Activated CD8-positive, alpha-beta T cell treated with anti-CD3 and anti-CD28 coated beads for 36 hours (primary cell): ENCODE measurements at regions not wholly inside any gene's neighbourhood (a gene's known extent, or its start where the extent isn't known, plus 50 kb on each side); places are given as distances from the start of the nearest gene placed in this dataset.

ENCODE experiments used
- ATAC-seq: fragments of 200-7000 bp; cut with Tn5 transposase; one replicate; pipeline ENCODE4 v1.10.0; 2021; ENCODE audit warnings: mild to moderate bottlenecking, moderate library complexity
- CTCF ChIA-PET: fragments of 350-600 bp; sonication (Branson Sonifier 250); formaldehyde crosslinking; loops from one replicate; lab custom pipeline; 2021; ENCODE audit warnings: antibody characterized with exemption; lab: Charles Lee
- POLR2A ChIA-PET: fragments of 350-600 bp; sonication (Branson Sonifier 250); formaldehyde crosslinking; loops from one replicate; lab custom pipeline; 2021; ENCODE audit warnings: antibody characterized with exemption; lab: Charles Lee
- DNase-seq: peaks from one replicate; pipeline ENCODE4 v3.0.0-alpha.2; 2020
- H3K27ac Mint-ChIP-seq: one replicate; pipeline ENCODE4 v1.8.0; 2021; ENCODE audit warnings: mild to moderate bottlenecking, mixed read lengths
- H3K27me3 Mint-ChIP-seq: one replicate; pipeline ENCODE4 v1.8.0; 2021; ENCODE audit warnings: mixed read lengths
- H3K36me3 Mint-ChIP-seq: one replicate; pipeline ENCODE4 v1.8.0; 2021; ENCODE audit warnings: low read depth, mixed read lengths
- H3K4me1 Mint-ChIP-seq: one replicate; pipeline ENCODE4 v1.8.0; 2021; ENCODE audit warnings: low read depth, mixed read lengths
- H3K4me3 Mint-ChIP-seq: one replicate; pipeline ENCODE4 v1.8.0; 2021; ENCODE audit warnings: mild to moderate bottlenecking, moderate library complexity, mixed read lengths
- H3K9me3 Mint-ChIP-seq: one replicate; pipeline ENCODE4 v1.8.0; 2021; ENCODE audit warnings: mixed read lengths
- intact Hi-C: fragments of 100-400 bp; cut with micrococcal nuclease; formaldehyde crosslinking; loops from one replicate; pipeline ENCODE4 v1.10.0; 2022
- TF ChIP-seq, protein P1 (sequence below): fragments of 200-600 bp; IDR thresholded peaks from one replicate; pipeline ENCODE4 v1.8.0; 2022; ENCODE audit warnings: antibody characterized with exemption, mild to moderate bottlenecking

DNA sequence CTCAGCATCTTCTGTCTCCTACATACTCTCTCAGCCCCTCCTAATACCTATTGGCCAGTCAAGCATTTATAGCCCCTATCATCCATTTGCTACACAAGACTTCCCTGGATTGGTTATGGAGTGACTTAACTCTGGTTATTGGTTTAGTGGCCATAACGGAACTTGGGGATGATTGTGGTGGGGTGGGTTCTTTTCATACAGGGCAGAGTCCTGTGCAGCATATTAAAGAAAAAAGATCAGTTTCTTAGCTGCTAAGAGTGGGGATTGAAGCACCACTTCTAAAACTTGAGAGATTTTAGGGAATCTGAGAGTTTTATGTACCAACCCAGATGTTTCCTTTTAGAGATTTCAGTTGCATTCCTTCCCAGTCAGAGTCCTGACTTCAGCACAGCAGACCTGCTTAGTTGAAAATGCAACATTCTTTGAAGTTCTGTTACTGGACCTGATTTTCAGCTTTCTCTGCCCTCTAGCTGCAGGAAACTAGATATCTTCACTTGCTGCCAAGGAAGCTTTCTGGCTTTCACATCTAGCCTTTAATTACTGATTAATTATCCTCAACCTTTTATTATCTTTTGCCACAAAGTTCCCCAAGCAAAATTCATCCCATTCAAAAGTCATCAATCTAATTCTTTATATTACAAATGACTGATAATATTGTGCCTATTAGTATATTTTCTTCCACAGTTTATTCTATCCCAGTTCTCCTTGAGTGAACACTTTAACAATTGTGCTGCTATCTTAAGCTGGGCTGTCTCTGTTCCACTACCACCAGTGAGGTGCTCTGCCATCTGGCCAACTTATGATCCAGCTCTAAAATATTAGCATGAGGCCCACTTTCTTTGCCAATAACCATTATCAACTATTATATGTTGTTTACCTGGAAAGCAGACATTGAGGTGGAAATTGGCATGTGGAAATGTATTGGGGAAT, 906.0 kb upstream of the ALCAM start:
- Mint-ChIP-seq H3K9me3 (peaks cover 5% of the 10 kb centered on the region), H3K27ac (no peak overlapping the region), H3K36me3 (no peaks in the 10 kb centered on the region), H3K4me3 (no peak overlapping the region), H3K27me3 (no peaks in the 10 kb centered on the region), H3K4me1 (no peaks in the 10 kb centered on the region)
- ChIA-PET CTCF (no interaction called here), POLR2A (interaction anchor here (0.6 kb wide), 1 partner anchor 307 kb away, joined by 3 read pairs; no protein-coding TSS in a partner anchor)
- TF ChIP-seq, protein P1, sequence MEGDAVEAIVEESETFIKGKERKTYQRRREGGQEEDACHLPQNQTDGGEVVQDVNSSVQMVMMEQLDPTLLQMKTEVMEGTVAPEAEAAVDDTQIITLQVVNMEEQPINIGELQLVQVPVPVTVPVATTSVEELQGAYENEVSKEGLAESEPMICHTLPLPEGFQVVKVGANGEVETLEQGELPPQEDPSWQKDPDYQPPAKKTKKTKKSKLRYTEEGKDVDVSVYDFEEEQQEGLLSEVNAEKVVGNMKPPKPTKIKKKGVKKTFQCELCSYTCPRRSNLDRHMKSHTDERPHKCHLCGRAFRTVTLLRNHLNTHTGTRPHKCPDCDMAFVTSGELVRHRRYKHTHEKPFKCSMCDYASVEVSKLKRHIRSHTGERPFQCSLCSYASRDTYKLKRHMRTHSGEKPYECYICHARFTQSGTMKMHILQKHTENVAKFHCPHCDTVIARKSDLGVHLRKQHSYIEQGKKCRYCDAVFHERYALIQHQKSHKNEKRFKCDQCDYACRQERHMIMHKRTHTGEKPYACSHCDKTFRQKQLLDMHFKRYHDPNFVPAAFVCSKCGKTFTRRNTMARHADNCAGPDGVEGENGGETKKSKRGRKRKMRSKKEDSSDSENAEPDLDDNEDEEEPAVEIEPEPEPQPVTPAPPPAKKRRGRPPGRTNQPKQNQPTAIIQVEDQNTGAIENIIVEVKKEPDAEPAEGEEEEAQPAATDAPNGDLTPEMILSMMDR: no peak
- intact Hi-C loops: no loop called here
- DNase-seq (no peak), ATAC-seq (no peak)

DNA sequence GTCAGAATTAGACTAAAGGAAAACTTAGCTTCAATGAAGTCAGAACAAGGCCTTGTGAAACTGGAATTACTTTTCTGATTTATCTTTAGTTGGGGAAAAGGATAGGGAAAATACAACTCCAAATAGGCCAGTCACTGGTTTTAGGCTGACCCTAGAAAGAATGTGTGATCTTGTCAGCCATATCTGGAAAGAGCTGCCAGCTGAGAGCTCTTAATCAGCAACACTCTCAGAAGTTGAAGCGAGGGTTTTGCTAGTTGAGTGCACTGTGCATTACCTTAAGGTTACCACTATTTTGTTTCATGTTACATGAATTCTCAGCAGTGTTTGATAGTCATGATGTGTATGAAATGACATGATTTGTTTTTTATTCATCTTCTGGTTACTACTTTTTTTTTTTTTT, 905.3 kb upstream of the ALCAM start:
- H3K4me3 Mint-ChIP-seq: no peak overlapping the region
- TF ChIP-seq, protein P1: no peak
- no peak for DNase-seq
- no peaks in the 10 kb centered on the region for H3K27me3 Mint-ChIP-seq
- H3K4me1 Mint-ChIP-seq: no peaks in the 10 kb centered on the region
- ATAC-seq: no peak
- H3K27ac Mint-ChIP-seq: no peak overlapping the region
- intact Hi-C loops: no loop called here
- CTCF ChIA-PET: no interaction called here
- POLR2A ChIA-PET: interaction anchor here (0.6 kb wide), 1 partner anchor 306 kb away, joined by 3 read pairs; no protein-coding TSS in a partner anchor
- H3K36me3 Mint-ChIP-seq: no peaks in the 10 kb centered on the region
- peaks cover 5% of the 10 kb centered on the region for H3K9me3 Mint-ChIP-seq

GRCh38 chr3:104472221-104472620, 894.5 kb upstream of the ALCAM start:
- Mint-ChIP-seq H3K27me3 (peaks cover 3% of the 10 kb centered on the region), H3K36me3 (no peaks in the 10 kb centered on the region), H3K27ac (no peak overlapping the region), H3K4me3 (no peak overlapping the region), H3K4me1 (no peaks in the 10 kb centered on the region), H3K9me3 (peaks cover 2% of the 10 kb centered on the region)
- ChIA-PET POLR2A (no interaction called here), CTCF (no interaction called here)
- no peak for ATAC-seq
- no peak for DNase-seq
- TF ChIP-seq, protein P1: no peak
- intact Hi-C loops: no loop called here

- H3K27me3 Mint-ChIP-seq: no peaks in the 10 kb centered on the region
- DNase-seq (no peak), ATAC-seq (no peak)
- POLR2A ChIA-PET: no interaction called here
- TF ChIP-seq, protein P1: no peak
- CTCF ChIA-PET: no interaction called here
- H3K4me1 Mint-ChIP-seq: no peaks in the 10 kb centered on the region
- peaks cover 2% of the 10 kb centered on the region for H3K9me3 Mint-ChIP-seq
- H3K36me3 Mint-ChIP-seq: no peaks in the 10 kb centered on the region
- no peak overlapping the region for H3K4me3 Mint-ChIP-seq
- H3K27ac Mint-ChIP-seq: no peak overlapping the region
- intact Hi-C loops: no loop called here
Observed at GRCh38 chr3:104474011-104474410, 892.7 kb upstream of the ALCAM start.

DNA sequence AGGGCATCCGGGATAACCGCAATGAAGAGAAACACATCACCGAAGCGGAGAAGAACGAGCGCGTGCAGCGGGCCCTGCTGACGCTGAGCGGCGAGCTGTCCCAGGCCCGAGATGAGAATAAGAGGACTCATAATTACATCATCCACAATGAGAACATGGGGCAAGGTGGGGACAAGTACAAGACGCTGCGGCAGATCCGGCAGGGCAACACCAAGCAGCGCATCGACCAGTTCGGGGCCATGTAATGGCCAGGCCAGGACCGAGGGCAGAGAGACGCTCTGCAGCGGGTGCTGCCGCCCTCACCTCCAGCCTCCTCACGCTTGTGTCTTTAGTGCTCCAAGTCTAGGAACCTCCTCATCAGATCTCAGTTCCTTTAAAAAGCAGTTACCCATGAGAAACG, 863.7 kb upstream of the ALCAM start:
- Mint-ChIP-seq H3K4me1 (no peaks in the 10 kb centered on the region), H3K27me3 (no peaks in the 10 kb centered on the region), H3K4me3 (no peak overlapping the region), H3K36me3 (no peaks in the 10 kb centered on the region), H3K27ac (no peak overlapping the region), H3K9me3 (no peaks in the 10 kb centered on the region)
- POLR2A ChIA-PET: no interaction called here
- CTCF ChIA-PET: no interaction called here
- ATAC-seq (no peak), DNase-seq (no peak)
- intact Hi-C loops: no loop called here
- TF ChIP-seq, protein P1: no peak
